Glomerular visceral epithelial cell (primary cell): ENCODE measurements at regions not wholly inside any gene's neighbourhood (a gene's known extent, or its start where the extent isn't known, plus 50 kb on each side); places are given as distances from the start of the nearest gene placed in this dataset.
A peak's percentile ranks its signal among the peaks of the same experiment; 100 is the strongest.

Experiments used
- DNase-seq: peaks from one replicate; pipeline ENCODE4 v3.0.0-alpha.2; 2016; ENCODE audit errors: extremely low spot score

DNA sequence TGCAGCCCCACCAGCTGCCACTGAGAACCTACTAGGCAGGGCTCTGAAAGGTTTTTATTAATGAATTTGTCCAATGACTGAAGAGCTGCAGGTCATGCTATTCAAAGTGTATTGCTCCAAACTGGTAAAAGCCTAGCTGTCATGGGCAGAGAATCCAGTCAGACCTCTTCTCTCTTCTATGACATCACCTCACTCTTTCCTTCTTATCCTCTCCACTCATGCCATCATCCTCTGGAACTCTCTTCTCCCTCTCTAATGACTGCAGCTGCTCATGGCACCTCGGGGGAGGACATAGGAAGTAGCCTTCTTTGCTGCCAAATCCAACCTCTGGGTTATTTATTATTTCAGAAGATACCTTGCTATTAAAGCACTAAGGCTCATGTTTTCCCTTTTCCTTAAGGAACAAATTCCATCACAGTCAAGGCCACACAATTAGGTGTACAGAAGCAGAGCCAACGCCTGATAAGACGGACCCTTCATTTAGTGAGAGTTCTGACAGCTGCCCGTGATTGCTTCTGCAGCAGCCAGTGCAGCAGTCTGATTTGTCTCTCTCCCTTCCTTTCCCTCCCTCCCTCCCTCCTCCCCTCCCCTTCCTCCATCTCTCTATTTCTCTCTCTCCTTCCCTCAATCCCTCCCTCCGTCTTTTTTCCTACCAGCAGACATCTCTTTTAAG lies 87.0 kb upstream of the ONECUT1 start:
- no peak for DNase-seq

DNA sequence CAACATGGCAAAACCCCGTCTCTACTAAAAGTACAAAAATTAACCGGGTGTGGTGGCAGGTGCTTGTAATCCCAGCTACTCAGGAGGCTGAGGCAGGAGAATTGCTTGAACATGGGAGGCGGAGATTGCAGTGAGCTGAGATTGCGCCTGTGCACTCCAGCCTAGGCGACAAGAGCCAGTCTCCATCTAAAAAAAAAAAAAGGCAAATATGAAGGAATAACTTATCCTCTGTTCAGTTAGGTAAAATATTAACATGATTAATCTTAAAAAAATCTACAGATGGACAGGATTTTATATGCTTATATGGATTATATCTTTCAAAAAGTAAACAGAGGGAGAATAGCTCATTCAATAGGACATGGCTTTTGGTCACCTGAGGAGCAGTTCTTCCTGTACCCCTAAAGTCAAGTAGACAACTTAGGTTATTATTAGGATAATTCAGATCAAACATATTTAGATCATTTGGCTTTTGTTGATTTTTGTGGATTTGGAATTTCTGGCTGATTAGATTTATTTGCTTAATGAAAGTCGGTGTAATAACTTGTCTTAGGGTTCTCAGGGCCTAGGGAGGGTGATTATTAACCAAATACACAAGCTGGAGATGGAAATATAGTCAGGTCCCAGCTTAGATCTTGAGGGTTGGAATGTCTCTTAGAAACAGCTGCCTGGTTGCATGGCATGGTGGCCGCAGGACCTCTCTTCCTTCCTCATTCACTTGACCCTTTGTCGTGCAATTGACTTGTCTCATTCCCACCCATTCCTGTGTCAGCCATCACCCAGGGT lies 82.1 kb upstream of the ONECUT1 start:
- no peak for DNase-seq

DNA sequence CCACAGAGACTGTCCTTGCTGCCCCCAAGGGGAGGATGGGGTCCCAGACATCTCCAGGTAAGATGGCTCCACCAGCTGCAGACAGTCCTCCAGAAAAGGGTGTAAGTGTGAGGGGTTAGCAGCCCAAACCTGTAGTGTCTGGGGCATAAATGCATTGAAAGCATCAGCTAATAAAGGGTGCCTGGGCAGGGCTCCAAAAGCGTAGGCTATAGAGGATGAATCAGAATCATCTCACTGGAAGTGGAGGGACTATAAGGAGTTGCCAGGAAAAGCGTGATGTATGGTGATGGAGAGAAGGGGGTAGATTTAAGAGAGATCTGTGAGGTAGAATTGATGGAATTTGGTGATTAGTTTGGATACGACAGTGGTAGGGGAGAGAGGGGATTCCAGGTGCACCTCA lies 79.9 kb upstream of the ONECUT1 start:
- DNase-seq, result no peak

DNA sequence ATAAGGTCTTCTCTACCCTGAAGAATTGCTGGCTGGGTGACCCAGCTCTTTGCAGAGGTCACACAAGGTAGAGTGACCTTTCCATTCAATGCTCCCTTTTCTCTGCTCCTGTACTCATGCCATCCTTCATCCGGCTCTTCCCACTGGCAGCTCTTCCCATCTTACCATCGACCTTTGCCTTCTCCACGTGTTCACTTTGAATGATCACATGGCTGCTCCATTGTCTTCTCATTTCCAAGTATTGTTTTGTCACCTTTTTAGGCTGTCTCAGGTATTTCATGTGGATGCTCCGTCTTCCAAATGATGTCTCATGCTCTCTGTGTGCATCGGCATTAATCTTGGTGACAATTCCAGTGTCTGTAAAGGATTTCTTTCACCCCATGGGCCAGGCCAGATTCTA lies 76.6 kb upstream of the ONECUT1 start:
- DNase-seq, result no peak

DNA sequence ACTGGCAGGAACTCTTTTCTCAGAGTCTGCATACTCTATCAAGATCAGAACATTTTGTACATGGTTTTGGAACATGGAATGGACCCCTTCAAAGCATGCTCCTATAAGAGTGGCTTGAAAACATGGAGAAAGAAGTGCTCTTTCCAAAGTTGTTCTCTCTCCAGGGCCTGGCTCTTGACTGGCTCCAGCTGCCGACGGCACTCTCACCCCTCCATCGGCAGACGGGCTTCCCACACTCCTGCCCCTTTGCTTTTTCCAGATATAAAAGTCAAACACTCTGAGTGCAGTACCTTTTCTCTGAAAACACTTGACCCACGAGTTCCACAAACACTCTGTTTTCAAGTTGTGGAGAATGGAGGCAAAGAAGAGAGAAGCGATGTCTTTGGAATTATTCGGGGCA lies 72.5 kb upstream of the ONECUT1 start:
- no peak for DNase-seq

DNA sequence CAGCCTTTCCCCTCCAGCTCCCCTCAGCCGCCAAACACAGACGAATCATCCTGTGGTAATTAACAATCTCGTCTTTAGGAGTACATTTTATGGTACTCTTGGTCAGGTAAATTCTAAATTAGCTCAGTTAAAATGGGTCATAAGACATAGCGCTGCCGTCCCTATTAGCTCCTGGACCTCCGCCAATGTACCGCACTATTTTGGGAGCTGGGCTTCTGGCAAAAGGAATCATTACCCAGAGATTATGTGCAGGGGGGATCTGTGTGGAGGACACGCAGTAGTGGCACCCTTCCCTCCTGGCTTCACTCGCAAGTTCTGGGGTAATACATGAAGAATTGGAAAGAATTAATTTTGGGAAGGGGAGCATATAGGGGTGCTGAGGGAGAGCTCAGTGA lies 68.6 kb upstream of the ONECUT1 start:
- DNase-seq, result no peak

DNA sequence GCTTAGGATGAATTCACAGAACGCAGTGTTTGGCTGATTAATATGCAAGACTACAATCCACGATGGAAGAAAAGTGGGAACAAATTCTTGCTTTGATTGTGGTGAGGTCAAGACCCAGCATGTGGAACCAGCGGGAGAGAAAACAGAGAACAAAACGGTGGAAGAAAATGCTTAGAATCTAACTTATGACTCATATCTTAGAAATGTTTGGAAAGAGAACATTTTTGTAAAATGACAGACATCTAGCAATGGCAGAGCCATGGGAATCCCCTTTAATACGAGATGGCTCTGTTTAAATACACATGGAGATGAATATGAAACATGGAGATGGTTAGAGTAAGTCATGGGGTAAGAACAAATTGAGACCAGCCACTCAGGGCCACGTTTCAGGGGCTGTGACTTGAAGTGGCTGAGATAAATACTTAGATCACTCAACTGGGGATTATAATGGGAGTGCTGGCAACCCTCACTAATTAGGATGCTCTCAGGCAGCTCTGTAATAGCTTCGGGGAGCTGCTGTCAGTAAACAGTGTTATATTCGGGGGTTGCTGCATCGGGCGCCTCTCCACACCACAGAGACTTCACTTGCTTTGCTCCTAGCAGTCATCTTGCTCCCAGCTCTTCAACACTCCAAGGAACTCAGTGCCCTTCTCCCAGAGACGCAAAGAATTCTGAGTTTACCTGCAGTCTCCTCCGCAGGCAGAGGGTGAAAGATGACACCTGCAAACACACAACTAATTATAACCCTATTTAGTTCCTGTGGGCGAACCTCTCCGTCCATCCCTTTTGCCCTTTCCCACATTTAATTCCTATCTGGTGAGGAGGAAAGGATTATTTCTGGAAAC lies 68.0 kb upstream of the ONECUT1 start:
- peak; percentile 21 for DNase-seq

DNA sequence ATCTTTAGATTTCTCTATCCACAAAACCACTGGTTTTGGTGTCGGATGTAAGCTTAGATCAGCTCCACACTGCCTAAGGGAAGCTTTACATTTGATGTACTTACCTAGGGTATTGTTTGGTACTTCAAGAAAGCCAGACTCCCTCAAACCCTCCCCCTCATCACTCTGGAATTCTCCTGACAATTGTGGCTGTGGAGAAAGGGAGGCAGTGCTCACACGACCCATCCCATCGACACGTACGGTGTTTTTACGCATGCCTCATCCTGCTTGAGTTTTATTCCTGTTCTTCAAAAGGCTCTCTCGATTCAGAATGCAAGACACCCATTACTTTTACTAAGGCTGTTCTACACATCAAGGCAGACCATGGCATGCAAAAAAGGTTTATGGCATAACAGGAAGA lies 67.3 kb upstream of the ONECUT1 start:
- no peak for DNase-seq

DNA sequence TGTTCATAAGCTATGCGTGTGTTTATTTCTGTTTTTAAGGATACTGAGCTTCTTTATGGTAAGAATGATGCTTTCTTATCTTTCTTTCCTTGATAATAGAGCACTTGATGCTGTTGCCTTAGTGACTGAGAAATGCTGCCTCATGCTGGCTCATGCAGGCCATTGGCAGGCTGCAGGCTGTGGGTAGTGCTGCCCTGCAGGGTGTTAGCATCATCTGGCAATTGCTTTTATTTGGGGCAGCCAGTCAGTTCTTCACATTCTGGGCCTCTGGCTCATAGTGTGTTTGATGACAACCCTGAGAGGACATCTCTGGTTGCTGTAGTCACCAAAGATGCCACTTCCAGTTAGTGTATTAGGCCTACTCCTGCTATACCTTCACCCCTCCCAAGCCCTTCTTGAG lies 66.2 kb upstream of the ONECUT1 start:
- DNase-seq, result no peak

DNA sequence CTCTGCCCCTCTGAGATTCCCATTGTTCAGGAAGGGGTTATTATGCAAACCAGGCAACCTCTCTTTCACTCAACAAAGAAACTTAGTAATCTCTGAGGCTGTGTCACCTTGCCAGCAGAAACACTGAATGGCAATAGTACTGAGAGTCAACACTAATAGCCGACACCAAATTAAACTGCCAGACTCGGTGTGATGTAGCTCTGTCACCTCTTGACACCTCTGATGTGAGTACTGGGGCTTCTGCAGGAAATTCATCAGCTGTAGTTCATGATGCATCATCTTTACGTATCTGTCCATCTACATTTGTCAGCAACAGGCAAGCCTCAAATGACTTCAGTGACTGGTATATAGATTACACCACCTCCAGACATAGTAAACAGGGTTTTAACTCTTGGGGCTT lies 65.0 kb upstream of the ONECUT1 start:
- DNase-seq, result no peak

DNA sequence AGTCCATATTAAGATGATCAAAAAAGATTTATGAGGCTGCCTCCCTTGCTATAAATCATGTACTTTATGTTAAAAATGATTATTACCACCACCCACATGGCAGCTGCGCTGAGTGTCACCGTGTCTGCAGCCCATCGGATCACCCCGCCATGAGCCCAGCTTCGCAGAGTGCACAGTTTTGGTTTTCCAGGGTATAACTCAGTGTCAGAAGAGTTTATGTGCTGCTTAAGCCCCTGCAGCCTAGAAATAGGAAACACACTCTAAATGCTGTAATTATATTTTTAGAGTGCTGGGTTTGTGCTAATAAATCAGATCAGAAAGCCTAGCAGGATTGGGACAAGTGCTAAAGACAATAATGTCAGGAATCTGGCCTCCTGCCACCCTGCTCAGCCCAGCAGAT lies 54.7 kb upstream of the ONECUT1 start:
- DNase-seq, result no peak
